ENCODE measurements at regions not wholly inside any gene's neighbourhood (a gene's known extent, or its start where the extent isn't known, plus 50 kb on each side); places are given as distances from the start of the nearest gene placed in this dataset.
"Not testable (repeated sequence)": the region's sequence is repeated elsewhere in the genome, so short reads cannot be mapped to it uniquely, and the experiment has no call there.

GRCh38 chr7:142636751-142637150 is 112.5 kb upstream of the PRSS1 start:
- no peak for DNase-seq (ENCODE audit: low read depth)

- not testable (repeated sequence) for DNase-seq (ENCODE audit: low read depth)
These were observed 113.2 kb upstream of the PRSS1 start for GRCh38 chr7:142636107-142636506.

- DNase-seq (ENCODE audit: low read depth), result peak; percentile 19
These were observed 116.8 kb upstream of the PRSS1 start for GRCh38 chr7:142632271-142633134.

- no peak for DNase-seq (ENCODE audit: low read depth)
These were observed 119.5 kb upstream of the PRSS1 start for GRCh38 chr7:142629588-142630260.

GRCh38 chr7:142628945-142629344 is 120.3 kb upstream of the PRSS1 start:
- DNase-seq (ENCODE audit: low read depth), result no peak

- DNase-seq (ENCODE audit: low read depth), result not testable (repeated sequence)
These were observed 122.0 kb upstream of the PRSS1 start for GRCh38 chr7:142627223-142627622.

GRCh38 chr7:142626420-142627035 is 122.7 kb upstream of the PRSS1 start:
- DNase-seq (ENCODE audit: low read depth), result peak; percentile 41

- not testable (repeated sequence) for DNase-seq (ENCODE audit: low read depth)
These were observed 124.1 kb upstream of the PRSS1 start for GRCh38 chr7:142625216-142625615.

GRCh38 chr7:142620402-142620801 is 128.9 kb upstream of the PRSS1 start:
- no peak for DNase-seq (ENCODE audit: low read depth)

GRCh38 chr7:142618655-142619351 is 130.5 kb upstream of the PRSS1 start:
- DNase-seq (ENCODE audit: low read depth), result no peak

- no peak for DNase-seq (ENCODE audit: low read depth)
These were observed 132.4 kb upstream of the PRSS1 start for GRCh38 chr7:142616842-142617241.

- DNase-seq (ENCODE audit: low read depth), result no peak
These were observed 133.1 kb upstream of the PRSS1 start for GRCh38 chr7:142616121-142616643.

- DNase-seq (ENCODE audit: low read depth), result no peak
These were observed 133.8 kb upstream of the PRSS1 start for GRCh38 chr7:142615508-142615907.

GRCh38 chr7:142614116-142614515 is 135.2 kb upstream of the PRSS1 start:
- DNase-seq (ENCODE audit: low read depth), result no peak

GRCh38 chr7:142612237-142612881 is 136.9 kb upstream of the PRSS1 start:
- DNase-seq (ENCODE audit: low read depth), result no peak

- DNase-seq (ENCODE audit: low read depth), result no peak
These were observed 137.6 kb upstream of the PRSS1 start for GRCh38 chr7:142611566-142612236.

GRCh38 chr7:142608630-142609428 is 140.4 kb upstream of the PRSS1 start:
- DNase-seq (ENCODE audit: low read depth), result no peak

GRCh38 chr7:142607351-142607750 is 141.9 kb upstream of the PRSS1 start:
- DNase-seq (ENCODE audit: low read depth), result no peak

GRCh38 chr7:142606081-142606480 is 143.2 kb upstream of the PRSS1 start:
- no peak for DNase-seq (ENCODE audit: low read depth)

- no peak for DNase-seq (ENCODE audit: low read depth)
These were observed 144.6 kb upstream of the PRSS1 start for GRCh38 chr7:142604671-142605070.
